ENCODE measurements at regions not wholly inside any gene's neighbourhood (a gene's known extent, or its start where the extent isn't known, plus 50 kb on each side); places are given as distances from the start of the nearest gene placed in this dataset.
A peak's percentile ranks its signal among the peaks of the same experiment; 100 is the strongest.

DNA sequence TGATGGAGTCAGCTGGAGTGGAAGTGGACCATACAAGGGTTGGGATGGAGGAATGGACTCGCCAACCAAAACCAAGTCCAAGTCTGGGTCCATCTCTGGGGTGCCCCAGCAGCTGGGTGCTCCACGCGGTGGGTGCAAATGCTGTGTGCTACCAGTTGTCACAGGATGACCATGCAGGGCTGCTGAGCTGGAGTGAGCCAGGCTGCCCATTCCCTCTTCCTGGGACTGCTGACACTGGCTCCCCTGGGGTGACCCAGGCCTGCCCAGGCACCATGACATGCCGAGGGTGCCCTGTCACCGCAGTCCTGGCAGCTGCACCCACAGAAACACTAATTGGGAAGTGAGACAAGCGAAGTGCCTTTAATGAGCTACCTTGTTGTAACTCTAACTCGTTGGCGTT lies 140.2 kb downstream of the TPRA1 start:
- no peak overlapping the region for H2BK5ac ChIP-seq (ENCODE audit: insufficient read length, low read length)

More for the DNA sequence above, 140.2 kb downstream of the TPRA1 start:
- Mint-ChIP-seq H3K4me1 (peaks cover 11 to 14% of the 10 kb centered on the region in 2 experiments; a peak in 3 of 4 replicates), H3K27me3 (ENCODE audit: low read depth) (peaks cover 33% of the 10 kb centered on the region), H3K36me3 (ENCODE audit: insufficient read depth in 1 of 3, low read depth in 3 of 3) (no peaks in the 10 kb centered on the region), H3K27ac (no peak overlapping the region; a peak in 1 of 7 replicates), H3K9me3 (no peaks in the 10 kb centered on the region), H3K4me3 (no peak overlapping the region)
- H3T11ph ChIP-seq (ENCODE audit: low read length): no peak overlapping the region
- H2AK5ac ChIP-seq (ENCODE audit: insufficient read length, low read length): no peak overlapping the region
- no peaks in the 10 kb centered on the region for H4K20me1 ChIP-seq (ENCODE audit: control insufficient read depth, insufficient read depth, insufficient read length)
- no peaks in the 10 kb centered on the region for H3K79me2 ChIP-seq (ENCODE audit: insufficient read depth, low read length)
- no peak overlapping the region for H2AFZ ChIP-seq (ENCODE audit: low read length)
- H3K23me2 ChIP-seq (ENCODE audit: insufficient read length, low read depth, low read length, poor library complexity, severe bottlenecking): no peaks in the 10 kb centered on the region
- no CpG with 5 or more reads among the region's 8 CpGs for WGBS (ENCODE audit: extremely low coverage, insufficient read length, low lambda C conversion rate)
- no peaks in the 10 kb centered on the region; the same call in 1 of the 2 replicates for H3K27me3 ChIP-seq (ENCODE audit: insufficient read depth, low read length)
- H3K56ac ChIP-seq (ENCODE audit: insufficient read length, low read depth, low read length): no peak overlapping the region
- no peaks in the 10 kb centered on the region for H3K79me1 ChIP-seq (ENCODE audit: insufficient read depth, low read depth, low read length, poor library complexity, severe bottlenecking)
- no peak overlapping the region for H3K14ac ChIP-seq (ENCODE audit: insufficient read depth, low read length)
- H2BK120ac ChIP-seq (ENCODE audit: low read depth, low read length, poor library complexity, severe bottlenecking): no peak overlapping the region
- no peak overlapping the region for H4K5ac ChIP-seq (ENCODE audit: insufficient read length, low read depth, low read length)
- no peak overlapping the region for H4K91ac ChIP-seq (ENCODE audit: insufficient read length, low read depth, low read length)
- no peak overlapping the region for H3K23ac ChIP-seq (ENCODE audit: insufficient read length, low read depth, low read length)
- H3K4me2 ChIP-seq (ENCODE audit: insufficient read depth, insufficient read length, low read length): no peak overlapping the region
- H4K8ac ChIP-seq (replicated peaks; ENCODE audit: insufficient read length, low read depth, low read length): no peak overlapping the region
- TF ChIP-seq, protein P1, sequence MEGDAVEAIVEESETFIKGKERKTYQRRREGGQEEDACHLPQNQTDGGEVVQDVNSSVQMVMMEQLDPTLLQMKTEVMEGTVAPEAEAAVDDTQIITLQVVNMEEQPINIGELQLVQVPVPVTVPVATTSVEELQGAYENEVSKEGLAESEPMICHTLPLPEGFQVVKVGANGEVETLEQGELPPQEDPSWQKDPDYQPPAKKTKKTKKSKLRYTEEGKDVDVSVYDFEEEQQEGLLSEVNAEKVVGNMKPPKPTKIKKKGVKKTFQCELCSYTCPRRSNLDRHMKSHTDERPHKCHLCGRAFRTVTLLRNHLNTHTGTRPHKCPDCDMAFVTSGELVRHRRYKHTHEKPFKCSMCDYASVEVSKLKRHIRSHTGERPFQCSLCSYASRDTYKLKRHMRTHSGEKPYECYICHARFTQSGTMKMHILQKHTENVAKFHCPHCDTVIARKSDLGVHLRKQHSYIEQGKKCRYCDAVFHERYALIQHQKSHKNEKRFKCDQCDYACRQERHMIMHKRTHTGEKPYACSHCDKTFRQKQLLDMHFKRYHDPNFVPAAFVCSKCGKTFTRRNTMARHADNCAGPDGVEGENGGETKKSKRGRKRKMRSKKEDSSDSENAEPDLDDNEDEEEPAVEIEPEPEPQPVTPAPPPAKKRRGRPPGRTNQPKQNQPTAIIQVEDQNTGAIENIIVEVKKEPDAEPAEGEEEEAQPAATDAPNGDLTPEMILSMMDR (conservative IDR thresholded peaks at IDR 0.05): no peak
- no peaks in the 10 kb centered on the region for H3K9me3 ChIP-seq (ENCODE audit: control insufficient read depth, low read depth, low read length)
- H3K4ac ChIP-seq (ENCODE audit: low read depth, low read length): no peak overlapping the region
- H3K4me1 ChIP-seq (ENCODE audit: insufficient read depth, low read length): no peaks in the 10 kb centered on the region
- no peak overlapping the region for H2BK15ac ChIP-seq (ENCODE audit: low read depth, low read length)
- H3K18ac ChIP-seq (ENCODE audit: insufficient read length, low read depth, low read length): no peak overlapping the region
- no peak overlapping the region for H2BK20ac ChIP-seq (ENCODE audit: low read depth, low read length, poor library complexity, severe bottlenecking)
- H3K27ac ChIP-seq (ENCODE audit: insufficient read length, low read depth, low read length): no peak overlapping the region
- no peak overlapping the region for H3K9ac ChIP-seq (ENCODE audit: extremely low read depth, insufficient read length, low read length)
- DNase-seq: peak; percentile 15
- no peak overlapping the region for H2BK12ac ChIP-seq (ENCODE audit: insufficient read length, low read depth, low read length)
